ENCODE measurements at regions not wholly inside any gene's neighbourhood (a gene's known extent, or its start where the extent isn't known, plus 50 kb on each side); places are given as distances from the start of the nearest gene placed in this dataset.

- intact Hi-C loops (cut with DNase I), result no loop called here
- DNase-seq, result no peak
Observed at GRCh38 chr14:76551906-76552305, 176.0 kb downstream of the ESRRB start.

GRCh38 chr14:76564471-76565422 lies 188.8 kb downstream of the ESRRB start:
- DNase-seq, result no peak
- intact Hi-C loops (cut with DNase I), result no loop called here

DNA sequence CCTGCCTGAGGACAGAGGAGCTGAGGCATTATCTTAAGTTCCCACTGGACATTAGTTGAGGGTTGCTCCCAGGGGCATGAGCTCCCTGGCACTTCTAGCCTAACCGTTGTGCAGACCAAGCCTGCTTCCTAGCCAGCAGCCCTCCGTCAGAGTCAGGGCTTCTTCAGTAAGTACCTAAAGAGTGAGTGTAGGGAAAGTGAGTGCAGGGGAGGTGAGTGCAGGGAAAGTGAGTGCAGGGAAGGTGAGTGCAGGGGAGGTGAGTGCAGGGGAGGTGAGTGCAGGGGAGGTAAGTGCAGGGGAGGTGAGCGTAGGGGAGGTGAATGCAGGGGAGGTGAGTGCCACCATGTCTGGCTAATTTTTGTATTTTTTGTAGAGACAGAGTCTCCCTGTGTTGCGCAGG lies 190.5 kb downstream of the ESRRB start:
- DNase-seq, result no peak
- intact Hi-C loops (cut with DNase I), result no loop called here

GRCh38 chr14:76574416-76575095 lies 186.7 kb upstream of the VASH1 start:
- no peak for DNase-seq
- intact Hi-C loops (cut with DNase I), result no loop called here

GRCh38 chr14:76575108-76575507 lies 186.2 kb upstream of the VASH1 start:
- DNase-seq, result peak in 1 of 42 donors; percentile 12
- intact Hi-C loops (cut with DNase I), result no loop called here

DNA sequence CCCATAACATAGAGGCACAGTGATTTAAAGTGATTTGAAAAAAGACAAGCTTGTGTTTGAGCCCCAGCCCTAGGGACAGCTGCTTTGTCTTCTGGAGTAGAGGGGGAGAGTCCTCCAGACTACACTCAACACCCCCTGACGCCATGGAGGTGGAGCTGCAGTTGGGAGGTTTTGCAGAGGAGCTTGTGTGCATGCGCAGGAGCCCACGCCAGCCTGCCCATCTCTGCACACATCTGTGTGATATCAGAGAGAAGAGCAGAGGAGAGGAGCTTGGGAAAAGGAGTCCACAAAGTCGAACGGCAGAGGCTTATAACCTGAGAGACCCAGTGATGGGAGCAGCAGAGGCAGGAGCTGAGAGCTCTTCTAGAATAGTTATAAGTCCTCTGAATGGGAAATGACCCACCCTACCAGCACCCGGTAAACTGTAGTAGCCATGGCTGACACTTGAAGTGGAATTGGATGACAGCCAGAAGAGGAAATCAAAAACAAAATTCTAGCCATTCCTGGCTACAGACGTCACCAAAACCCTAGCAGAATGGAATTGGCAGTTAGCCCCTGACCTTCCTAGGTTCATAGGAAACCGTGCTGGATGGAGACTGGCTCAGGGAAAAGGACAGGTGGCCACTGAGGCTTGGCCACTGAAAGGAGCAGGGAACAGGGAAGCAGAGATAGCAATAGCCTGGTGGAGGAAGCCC lies 185.1 kb upstream of the VASH1 start:
- intact Hi-C loops (cut with DNase I), result no loop called here
- DNase-seq, result no peak

DNA sequence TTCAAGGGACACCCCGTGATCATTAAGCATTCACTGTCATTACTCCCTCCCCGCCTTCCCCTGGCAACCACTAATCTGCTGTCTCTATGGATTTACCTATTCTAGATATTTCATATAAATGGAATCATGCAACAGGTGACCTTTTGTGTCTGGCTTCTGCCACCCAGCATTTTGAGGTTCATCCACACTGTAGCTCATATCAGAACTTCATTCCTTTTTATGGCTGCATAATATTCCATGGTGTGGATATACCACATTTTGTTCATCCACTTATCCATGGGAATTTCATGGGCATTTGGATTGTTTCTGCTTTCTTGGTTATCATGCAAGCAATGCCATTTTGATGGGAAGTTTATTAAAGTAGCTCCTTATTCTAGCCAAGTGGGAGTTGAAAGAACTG lies 184.2 kb upstream of the VASH1 start:
- no peak for DNase-seq
- intact Hi-C loops (cut with DNase I), result no loop called here

DNA sequence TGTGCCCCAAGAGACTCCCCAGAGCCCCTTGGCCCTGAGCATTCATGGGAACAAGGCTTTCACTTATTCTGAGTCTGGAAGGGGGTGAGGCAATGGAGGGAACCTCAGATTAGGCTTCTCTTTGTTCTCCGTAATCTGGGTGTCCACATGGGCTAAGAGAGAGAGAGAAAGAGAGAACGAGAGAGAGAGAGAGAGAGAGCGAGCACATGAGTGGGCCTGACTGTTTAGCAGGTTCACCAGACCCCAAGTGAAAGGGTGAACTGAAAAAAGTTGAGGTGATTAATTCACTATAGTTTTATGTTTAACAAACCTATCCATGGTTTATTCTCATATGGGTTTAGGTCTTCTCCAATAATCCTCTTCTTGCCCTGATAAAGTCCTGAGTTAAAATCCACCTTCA lies 183.4 kb upstream of the VASH1 start:
- DNase-seq, result no peak
- intact Hi-C loops (cut with DNase I), result no loop called here

DNA sequence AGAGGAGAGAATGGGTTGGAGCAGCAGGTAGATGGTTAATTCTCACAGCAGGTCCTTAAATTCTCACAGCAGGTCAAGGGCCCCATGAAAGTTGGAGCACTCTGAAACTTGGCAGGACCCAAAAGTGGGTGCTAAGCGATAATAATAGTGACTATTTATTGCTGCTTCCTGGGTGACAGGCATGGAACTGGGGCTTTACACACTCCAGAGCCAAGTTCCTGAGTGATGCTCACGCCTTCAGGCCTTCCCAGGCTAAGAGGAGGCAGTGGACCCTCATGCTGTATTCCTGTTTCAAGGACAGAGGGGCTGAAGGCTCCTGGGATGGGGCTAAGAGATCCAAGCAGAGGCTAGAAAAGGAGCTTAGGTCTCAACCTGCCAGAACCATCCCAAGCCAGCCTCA lies 180.9 kb upstream of the VASH1 start:
- intact Hi-C loops (cut with DNase I), result no loop called here
- DNase-seq, result no peak

- intact Hi-C loops (cut with DNase I), result no loop called here
Observed at GRCh38 chr14:76580967-76581366, 180.3 kb upstream of the VASH1 start.

DNA sequence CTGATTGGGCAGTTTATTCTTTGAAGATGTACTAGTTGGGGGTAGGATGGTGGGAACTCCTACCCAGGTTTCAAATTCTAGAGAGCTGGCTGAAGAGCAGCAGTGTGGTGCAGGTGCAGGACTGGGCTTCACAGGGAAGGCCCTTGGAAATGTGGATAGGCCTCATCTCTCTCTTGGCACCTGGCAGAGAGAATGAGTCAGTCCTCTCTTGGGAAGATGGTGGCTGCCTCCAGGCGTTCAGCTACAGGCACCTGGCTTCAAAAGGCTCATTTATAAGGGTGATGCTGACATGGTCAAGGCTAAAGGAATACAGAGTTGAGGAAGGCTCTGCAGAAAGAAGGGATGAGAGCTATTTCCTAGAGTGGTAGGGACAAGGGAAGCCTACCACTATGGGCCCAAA lies 179.7 kb upstream of the VASH1 start:
- DNase-seq, result no peak
- intact Hi-C loops (cut with DNase I), result no loop called here

More at GRCh38 chr14:76580967-76581366, 180.3 kb upstream of the VASH1 start:
- no peak for DNase-seq

DNA sequence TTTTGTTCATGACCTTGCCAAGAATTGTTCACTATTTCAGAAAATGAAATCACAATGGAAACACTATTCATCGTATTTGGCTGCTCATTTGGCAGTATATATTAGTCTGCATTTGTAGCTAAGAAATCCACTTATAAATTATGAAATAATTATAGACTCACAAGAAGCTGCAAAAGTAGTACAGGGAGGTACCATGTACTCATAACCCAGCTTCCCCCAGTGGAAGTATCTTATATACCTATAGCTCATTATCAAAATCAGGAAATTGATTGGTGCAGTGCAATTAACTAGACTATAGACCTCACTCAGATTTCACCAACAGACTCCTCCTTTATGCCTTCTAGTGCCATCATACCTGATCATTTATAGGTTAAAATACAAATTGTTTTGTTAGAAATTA lies 178.8 kb upstream of the VASH1 start:
- intact Hi-C loops (cut with DNase I), result no loop called here

GRCh38 chr14:76583174-76583573 lies 178.1 kb upstream of the VASH1 start:
- intact Hi-C loops (cut with DNase I), result no loop called here
- DNase-seq, result no peak

More for the DNA sequence above, 178.8 kb upstream of the VASH1 start:
- DNase-seq, result no peak

GRCh38 chr14:76583805-76584204 lies 177.5 kb upstream of the VASH1 start:
- no peak for DNase-seq
- intact Hi-C loops (cut with DNase I), result no loop called here

- DNase-seq, result peak in 4 of 42 donors; percentile 6 to 47 (median 12)
- intact Hi-C loops (cut with DNase I), result no loop called here
Observed at GRCh38 chr14:76584271-76584702, 177.0 kb upstream of the VASH1 start.

- DNase-seq, result no peak
- intact Hi-C loops (cut with DNase I), result no loop called here
Observed at GRCh38 chr14:76585616-76586015, 175.7 kb upstream of the VASH1 start.

DNA sequence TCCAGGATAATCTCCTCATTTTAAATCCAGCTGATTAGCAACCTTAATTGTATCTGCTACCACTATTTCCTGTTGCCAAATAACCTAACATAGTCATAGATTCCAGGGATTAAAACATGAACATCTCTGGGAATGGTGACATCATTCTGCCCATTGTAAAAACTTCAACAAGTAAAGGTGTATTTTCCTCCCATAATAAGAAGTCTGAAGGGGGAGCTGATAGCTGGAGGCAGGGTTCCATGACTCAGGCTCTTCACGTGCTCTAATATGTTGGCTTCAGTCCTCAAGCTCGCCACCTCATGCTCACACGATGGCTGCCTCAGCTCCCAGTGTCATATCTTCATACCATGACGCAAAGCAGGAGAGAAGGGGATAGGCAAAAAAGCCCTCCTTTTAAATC lies 172.0 kb upstream of the VASH1 start:
- intact Hi-C loops (cut with DNase I), result no loop called here
- no peak for DNase-seq

DNA sequence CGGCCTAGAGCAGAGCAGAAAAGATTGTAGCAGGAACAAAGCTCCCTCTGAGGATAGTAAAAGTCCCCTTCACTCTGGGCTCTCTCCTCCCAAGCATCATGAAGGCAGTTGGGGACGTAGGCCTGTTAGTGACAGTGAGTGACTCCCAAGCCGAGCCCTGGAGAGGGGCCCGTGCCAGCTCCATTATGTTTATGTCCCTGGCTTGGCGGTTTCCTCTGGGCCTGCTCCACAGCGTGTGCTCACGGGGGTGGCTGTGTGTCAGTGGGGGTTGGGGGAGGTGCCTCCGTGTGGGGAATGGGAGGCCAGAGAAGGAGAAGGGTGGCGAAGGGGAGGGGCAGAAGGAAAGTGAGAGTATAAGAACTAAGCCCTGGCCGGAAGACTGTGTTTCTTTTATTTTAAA lies 170.0 kb upstream of the VASH1 start:
- peak in 28 of 42 donors; percentile 4 to 59 (median 22) for DNase-seq
- intact Hi-C loops (cut with DNase I), result no loop called here

DNA sequence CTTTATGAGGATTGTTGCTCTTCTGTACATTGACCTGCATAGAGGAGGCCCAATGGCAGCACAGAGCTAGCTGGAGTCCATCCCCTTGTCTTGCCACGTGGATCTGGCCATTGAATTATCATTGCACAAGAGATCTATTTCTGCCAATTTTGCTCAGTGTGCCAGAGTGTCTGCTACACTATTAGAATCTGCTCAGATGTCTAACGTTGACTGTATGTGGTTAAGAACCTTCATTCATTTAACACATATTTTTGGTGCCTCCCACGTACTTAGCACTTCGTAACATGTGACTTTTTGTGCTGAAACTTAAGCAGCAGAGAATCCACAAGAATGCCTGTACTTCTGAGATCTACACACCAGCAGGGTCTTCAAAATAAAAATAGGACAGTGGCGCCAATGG lies 166.0 kb upstream of the VASH1 start:
- intact Hi-C loops (cut with DNase I), result no loop called here

GRCh38 chr14:76597387-76597786 lies 163.9 kb upstream of the VASH1 start:
- peak in 1 of 42 donors; percentile 10 for DNase-seq
- intact Hi-C loops (cut with DNase I), result no loop called here

More for the DNA sequence above, 166.0 kb upstream of the VASH1 start:
- DNase-seq, result peak in 12 of 42 donors; percentile 11 to 52 (median 20)
